ENCODE measurements at regions not wholly inside any gene's neighbourhood (a gene's known extent, or its start where the extent isn't known, plus 50 kb on each side); places are given as distances from the start of the nearest gene placed in this dataset.

- no peak for DNase-seq (ENCODE audit: low read depth)
Measured at GRCh38 chr18:78106946-78107345, 857.3 kb downstream of the GALR1 start.

GRCh38 chr18:78107363-78107762 lies 857.7 kb downstream of the GALR1 start:
- no peak for DNase-seq (ENCODE audit: low read depth)

DNA sequence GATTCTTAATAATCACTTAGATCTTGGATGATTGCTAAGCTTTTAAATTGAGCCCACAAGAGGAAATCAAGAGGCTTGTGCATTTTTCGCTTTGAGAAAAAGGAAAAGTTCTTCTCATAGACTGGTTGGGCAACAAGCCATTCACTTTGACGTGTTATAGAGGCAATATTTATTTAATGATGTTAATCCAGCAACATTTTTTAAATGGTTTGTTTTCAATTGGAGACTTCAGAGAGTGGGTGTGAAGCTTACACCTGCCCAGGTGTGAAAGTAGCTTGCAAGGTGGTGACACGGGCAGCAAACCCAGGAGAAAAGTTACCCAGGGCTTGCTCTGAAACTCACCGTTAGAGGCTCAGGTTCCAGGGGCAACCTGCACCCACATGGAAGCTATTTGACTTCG lies 858.9 kb downstream of the GALR1 start:
- no peak for DNase-seq (ENCODE audit: low read depth)

DNA sequence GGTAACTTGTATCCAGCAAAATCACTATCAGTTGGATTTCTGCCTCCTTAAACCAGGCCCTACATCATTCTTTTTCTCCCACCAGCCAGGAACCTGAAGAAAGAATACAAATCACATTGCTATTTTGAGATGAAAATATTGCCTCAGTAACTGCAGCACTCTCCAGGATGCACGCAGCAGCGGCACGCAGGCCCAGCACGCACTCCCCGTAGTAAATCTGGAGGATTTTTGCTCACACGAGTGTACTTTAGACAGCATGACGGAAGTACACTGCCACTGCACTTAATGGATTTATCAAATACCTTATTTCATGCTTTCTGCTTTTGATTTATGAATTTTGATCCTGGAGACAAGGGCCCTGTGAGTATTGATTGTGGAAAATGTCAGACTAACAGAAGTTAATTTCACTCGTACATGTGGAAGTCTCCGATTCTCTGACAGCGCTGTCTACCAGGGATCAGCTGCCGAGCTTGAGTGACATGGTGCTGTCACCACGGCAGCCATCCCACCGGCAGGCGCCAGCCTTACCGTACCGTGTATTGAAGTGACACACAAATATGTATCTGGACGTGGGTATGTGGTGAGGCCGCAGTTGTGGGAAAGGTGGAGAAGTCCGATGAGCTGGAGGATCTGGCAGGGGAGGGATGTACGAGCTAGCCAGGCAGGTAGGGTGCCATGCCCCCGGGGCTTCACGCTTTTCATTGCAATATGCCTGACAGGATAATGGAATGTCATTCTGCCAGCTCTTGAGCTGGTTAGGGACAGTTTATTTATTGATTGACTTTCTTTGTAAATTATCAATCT lies 863.7 kb downstream of the GALR1 start:
- no peak for DNase-seq (ENCODE audit: low read depth)

GRCh38 chr18:78113940-78114251 lies 864.2 kb downstream of the GALR1 start:
- no peak for DNase-seq (ENCODE audit: low read depth)

DNA sequence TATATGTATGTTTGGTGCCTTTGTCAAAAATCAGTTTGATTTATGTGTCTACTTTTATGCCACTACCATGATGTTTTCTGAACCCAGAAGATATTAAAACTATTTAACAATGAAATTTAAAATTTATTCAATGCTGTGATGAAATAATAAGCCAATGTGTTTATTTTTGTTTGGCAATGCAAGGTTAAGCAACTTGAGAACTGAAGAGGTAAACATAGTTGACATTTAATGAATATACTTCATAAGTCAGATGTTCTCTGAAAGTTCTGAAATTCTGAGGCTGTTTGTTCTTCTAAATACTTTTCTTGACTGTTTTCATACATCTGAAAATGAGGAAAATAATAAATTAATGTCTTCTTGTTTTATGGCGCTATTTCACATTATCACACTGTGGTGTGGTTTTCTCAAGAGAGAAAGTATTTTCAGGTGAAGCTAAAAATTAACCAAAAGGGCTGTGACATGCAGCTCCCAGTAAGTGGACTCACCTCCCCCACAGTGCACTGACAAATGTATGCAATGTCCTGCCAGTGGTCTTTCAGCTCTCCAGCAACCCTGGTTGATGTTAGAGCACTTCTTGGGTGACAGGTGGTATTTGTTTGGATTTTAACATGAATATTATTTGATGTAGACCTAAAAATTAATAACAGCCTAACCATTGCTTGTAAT lies 863.6 kb upstream of the SALL3 start:
- DNase-seq (ENCODE audit: low read depth), result no peak

- DNase-seq (ENCODE audit: low read depth), result no peak
Measured at GRCh38 chr18:78123144-78123909, 856.3 kb upstream of the SALL3 start.

DNA sequence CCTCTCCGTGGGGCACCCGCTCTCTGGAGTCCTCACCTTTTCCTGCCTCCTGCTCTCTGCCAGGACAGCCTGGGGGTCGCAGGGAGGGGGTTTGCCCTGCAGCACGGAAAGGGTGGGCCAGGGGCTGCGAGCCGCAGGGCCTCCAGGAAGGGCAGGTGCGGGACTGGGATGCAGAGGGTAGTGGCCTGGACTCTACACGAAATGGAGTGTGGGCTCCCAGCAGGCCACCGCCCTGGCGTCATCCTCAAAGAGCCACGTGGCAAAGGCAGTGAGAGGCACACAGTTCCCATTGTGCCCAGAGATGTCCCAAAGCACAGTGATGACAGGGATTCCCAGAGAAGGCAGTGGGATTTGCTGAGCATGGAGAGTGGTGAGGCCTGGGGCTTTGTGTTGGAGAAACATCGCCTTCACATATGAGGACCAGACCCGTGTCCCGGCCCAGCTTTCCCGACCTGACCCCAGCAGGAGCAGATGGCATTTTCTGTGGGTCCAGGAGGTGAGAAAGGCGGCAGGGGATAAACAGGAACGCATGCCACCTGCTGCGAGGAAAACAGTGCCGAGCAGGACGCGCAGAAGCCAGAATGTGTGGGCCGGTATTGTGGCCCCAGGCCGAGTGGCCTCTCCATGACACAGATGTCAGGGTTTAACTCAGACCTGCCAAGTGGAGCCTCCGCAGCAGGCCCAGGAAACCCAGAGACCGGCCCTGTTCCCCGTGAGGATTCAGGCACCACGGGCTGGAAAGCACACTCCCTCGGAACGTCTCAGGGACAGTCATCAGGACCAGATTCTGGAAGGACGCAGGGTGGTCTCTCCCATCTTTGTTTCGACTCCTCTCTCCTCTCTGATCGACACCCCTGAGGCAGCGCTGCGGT lies 855.5 kb upstream of the SALL3 start:
- DNase-seq (ENCODE audit: low read depth), result no peak

- no peak for DNase-seq (ENCODE audit: low read depth)
Measured at GRCh38 chr18:78125206-78125896, 854.3 kb upstream of the SALL3 start.

DNA sequence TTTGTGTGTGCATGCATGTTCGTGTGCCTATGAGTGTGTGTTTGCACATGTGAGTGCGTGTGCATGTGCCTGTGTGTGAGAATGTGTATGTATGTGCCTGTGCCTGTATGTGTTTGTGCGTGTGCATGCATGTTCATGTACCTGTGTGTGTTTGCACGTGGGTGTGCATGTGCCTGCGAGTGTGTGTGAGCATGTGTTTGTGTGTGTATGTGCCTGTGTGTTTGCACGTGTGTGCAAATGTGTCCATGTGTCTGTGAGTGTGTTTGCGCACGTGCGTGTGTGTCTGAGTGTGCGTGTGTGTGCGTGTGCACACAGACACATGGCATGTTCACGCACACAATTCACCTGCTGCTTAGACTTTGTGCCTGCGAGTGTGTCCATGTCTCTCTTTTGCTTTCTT lies 853.5 kb upstream of the SALL3 start:
- DNase-seq (ENCODE audit: low read depth), result no peak

DNA sequence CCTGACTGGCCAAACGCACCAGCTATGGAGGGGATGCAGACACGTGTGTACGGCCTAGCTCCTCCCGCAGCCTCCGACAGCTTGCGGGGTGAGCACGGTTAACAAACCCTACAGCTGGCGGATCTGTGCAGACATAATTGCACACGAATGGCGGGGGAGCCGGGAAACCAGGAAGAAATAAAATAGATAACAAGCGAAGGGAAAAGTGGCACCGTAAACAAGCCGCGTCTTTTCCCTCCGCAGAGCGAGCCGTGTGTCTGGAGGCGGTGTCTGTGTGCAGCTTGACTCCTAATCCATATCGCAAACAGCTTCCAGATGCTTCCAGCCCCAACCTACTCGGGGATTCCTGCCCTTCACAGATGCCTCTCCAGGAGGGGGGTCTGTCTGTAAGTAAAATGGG lies 853.1 kb upstream of the SALL3 start:
- DNase-seq (ENCODE audit: low read depth), result no peak

GRCh38 chr18:78127041-78127440 lies 852.6 kb upstream of the SALL3 start:
- DNase-seq (ENCODE audit: low read depth), result no peak

GRCh38 chr18:78128004-78128403 lies 851.6 kb upstream of the SALL3 start:
- no peak for DNase-seq (ENCODE audit: low read depth)

DNA sequence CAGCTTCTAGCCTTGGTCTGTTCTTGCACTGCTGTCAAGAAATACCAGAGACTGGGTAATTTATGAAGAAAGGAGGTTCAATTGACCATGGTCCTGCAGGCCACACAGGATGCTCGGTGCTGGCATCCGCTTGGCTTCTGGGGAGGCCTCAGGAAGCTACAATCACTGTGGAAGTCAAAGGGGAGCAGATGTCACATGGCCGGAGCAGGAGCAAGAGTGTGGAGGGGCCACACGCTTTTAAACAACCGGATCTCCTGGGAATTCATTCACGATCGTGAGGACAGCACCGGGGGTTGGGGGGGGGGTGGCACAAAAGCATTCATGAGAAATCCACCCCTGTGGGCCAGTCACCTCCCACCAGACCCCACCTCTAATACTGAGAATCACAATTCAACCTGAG lies 850.4 kb upstream of the SALL3 start:
- no peak for DNase-seq (ENCODE audit: low read depth)

DNA sequence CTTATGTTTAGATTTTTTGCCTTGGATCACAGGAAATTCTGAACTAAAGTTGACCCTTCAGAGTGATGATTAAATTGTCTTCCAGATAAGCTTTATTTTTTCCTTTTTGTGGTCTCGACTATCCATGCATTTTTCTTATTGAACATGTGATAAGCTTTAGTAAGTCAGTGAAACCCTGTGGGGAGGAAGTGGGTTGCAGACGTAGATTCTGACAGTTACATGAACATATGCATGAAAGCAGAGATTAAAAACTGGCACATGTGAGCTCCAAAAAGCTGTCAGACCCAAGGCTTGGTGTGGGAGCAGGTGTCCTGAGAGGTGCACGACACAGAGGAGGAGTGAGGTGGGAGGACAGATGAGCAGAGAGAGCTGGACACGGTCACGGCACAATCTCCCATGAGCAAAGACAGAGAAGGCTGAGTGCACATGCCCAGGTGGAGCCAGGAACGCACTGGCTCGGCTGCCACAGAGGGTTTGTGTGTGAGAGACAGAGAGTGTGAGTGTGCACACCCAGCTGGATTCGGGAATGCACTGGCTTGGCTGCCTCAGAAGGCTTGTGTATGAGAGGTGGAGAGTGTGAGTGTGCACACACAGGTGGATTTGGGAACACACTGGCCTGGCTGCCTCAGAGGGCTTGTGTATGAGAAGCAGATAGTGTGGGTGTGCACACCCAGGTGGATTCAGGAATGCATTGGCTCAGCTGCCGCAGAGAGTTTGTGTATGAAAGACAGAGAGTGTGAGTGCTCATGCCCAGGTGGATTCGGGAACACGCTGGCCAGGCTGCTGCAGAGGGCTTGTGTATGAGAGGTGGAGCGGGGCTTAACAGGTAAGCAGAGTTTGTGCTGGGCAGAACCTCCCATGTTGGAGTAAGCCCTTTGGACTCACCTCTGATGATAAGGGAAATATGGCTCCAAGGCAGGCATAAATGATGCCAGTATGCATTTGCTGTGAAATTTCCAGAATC lies 849.1 kb upstream of the SALL3 start:
- DNase-seq (ENCODE audit: low read depth), result no peak

- DNase-seq (ENCODE audit: low read depth), result no peak
Measured at GRCh38 chr18:78133729-78134128, 845.9 kb upstream of the SALL3 start.

DNA sequence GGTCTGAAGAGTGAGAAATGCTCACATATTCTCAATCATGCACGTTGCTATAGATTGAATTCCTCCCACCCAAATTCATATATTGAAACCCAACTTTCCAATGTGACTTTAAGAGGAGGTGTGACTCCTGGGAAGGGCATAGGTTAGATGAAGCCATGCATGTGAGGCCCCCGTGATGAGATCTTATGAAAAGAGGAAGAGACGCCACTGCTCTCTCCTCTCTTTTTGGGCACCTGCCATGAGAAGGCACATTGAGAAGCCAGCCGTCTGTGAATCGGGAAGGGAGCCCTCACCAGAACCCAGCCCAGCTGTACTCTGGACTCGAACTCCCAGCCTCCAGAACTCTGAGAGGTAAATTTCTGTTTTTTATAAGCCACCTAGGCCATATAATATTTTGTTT lies 842.6 kb upstream of the SALL3 start:
- DNase-seq (ENCODE audit: low read depth), result no peak

DNA sequence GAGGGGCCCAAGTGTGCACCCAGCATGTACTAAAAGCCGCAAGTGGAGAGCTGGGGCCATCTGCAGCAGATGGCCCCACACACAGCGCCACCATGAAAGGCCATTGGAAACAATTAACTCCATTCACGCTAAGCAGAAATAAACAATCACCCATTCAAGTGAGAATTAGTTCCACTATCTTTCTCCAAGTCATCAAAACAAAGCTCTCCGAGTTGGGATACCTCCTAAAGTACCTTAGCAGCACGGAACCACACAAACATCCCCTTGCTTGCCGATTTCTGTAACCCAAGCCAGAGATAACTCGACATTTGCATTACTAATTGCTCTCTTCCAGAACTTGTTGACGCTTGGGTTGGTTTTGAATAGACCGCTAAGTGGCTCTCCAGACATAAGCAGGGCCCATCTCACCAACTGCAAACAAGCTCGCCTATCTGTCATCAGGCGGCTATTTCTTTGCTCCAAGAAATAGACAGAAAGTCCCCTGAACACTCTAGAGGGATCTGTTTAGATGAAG lies 840.6 kb upstream of the SALL3 start:
- DNase-seq (ENCODE audit: low read depth), result no peak

DNA sequence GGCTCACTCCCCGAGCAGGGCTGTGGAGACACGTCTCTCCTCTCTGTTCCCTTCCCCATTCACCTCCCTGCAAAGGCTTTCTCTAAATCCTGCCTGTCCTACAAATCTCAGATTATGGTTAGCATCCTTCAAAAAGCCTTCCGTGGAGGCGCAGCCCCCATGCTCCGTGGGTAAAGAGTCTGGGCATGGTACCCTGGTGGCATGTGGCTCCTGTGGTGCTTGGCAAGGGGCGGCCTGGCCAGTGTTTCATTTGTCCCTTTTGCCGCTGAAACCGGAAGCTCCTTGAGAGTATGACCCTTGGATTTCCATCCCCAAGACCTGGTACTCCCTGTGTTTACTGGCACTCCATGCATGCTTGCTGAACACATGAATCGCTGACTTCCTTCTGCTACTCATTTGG lies 839.3 kb upstream of the SALL3 start:
- no peak for DNase-seq (ENCODE audit: low read depth)

GRCh38 chr18:78144669-78145068 lies 834.9 kb upstream of the SALL3 start:
- no peak for DNase-seq (ENCODE audit: low read depth)

Data from HT1080 (cell line).